ENCODE measurements at regions not wholly inside any gene's neighbourhood (a gene's known extent, or its start where the extent isn't known, plus 50 kb on each side); places are given as distances from the start of the nearest gene placed in this dataset.

GRCh38 chr10:111821871-111822270, 361.7 kb downstream of the GPAM start:
- intact Hi-C loops (cut with DNase I), result no loop called here
- TF ChIP-seq POLR2AphosphoS5 (IDR thresholded peaks at IDR 0.05) (peak in 3 of 4 donors; percentile 29 to 58 (median 50)), CTCF (IDR thresholded peaks at IDR 0.05) (no peak)
- Histone ChIP-seq H3K4me1 (peaks cover 0 to 37% (median 21%) of the 10 kb centered on the region in 4 donors), H3K36me3 (no peaks in the 10 kb centered on the region), H3K27me3 (no peaks in the 10 kb centered on the region), H3K4me3 (no peak overlapping the region), H3K27ac (peak overlapping the region in 3 of 4 donors; percentile 52 to 72 (median 72)), H3K9me3 (no peaks in the 10 kb centered on the region)
- WGBS, 2 donors, result 85 to 94% methylated on average over 2 of the region's 2 CpGs
- DNase-seq, result no peak

DNA sequence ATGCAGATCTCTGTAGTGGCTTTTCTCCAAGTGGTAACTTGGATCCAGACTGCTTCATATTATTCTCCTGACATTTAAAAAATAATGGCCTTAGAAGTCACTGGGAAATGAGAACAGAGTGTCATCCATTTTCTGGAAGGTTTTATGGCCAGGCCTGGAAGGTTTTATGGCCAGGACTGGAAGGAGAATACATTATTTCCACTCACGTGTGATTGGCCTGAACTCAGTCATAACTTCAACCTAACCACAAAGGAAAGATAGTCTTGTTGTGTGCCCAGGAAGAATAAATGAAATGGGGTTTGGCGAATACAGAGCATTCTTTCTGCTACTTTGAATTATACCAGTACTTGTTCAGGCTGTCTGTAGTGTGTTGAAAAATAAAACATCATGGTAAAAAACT, 360.9 kb downstream of the GPAM start:
- peaks cover 0 to 37% (median 21%) of the 10 kb centered on the region in 4 donors for H3K4me1 ChIP-seq
- H3K27me3 ChIP-seq, result no peaks in the 10 kb centered on the region
- no peak for DNase-seq
- no peak overlapping the region for H3K4me3 ChIP-seq
- intact Hi-C loops (cut with DNase I), result no loop called here
- no peaks in the 10 kb centered on the region for H3K36me3 ChIP-seq
- no peak for TF ChIP-seq CTCF (IDR thresholded peaks at IDR 0.05)
- TF ChIP-seq EP300 (IDR thresholded peaks at IDR 0.05), result peak in 2 of 4 donors; percentile 12 to 75
- peak; percentile 52 to 91 (median 80) for TF ChIP-seq POLR2AphosphoS5 (IDR thresholded peaks at IDR 0.05)
- peak overlapping the region in 3 of 4 donors; percentile 52 to 72 (median 72) for H3K27ac ChIP-seq
- H3K9me3 ChIP-seq, result no peaks in the 10 kb centered on the region
- 25 to 44% methylated on average over 2 of the region's 2 CpGs for WGBS, 2 donors

DNA sequence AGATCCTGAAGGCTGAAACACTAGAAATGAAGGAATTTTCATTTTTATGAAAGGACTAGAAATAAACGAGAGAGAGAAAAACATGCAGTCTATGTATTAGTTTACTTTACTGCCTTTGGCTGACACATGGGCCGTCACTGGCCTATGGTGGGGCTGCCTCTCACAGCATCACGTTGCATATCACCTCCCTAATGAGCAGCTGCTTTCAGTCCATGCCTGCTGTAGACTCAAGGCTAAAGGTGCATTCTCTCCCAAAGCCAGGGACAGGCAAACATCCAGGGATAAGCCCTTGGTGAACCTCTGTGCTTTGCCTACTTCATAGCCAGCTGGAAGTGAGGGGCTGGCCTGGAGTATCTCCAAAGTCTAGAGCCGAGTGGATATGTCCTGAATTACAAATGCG, 359.4 kb downstream of the GPAM start:
- H3K4me1 ChIP-seq, result peaks cover 0 to 39% (median 21%) of the 10 kb centered on the region in 4 donors
- H3K27ac ChIP-seq, result peak overlapping the region in 2 of 4 donors; percentile 20 to 72
- DNase-seq, result no peak
- H3K4me3 ChIP-seq, result no peak overlapping the region
- intact Hi-C loops (cut with DNase I), result no loop called here
- TF ChIP-seq POLR2A (IDR thresholded peaks at IDR 0.05), result no peak
- TF ChIP-seq CTCF (IDR thresholded peaks at IDR 0.05), result no peak
- no peak for TF ChIP-seq POLR2AphosphoS5 (IDR thresholded peaks at IDR 0.05)
- TF ChIP-seq EP300 (IDR thresholded peaks at IDR 0.05), result no peak
- H3K27me3 ChIP-seq, result no peaks in the 10 kb centered on the region
- no peaks in the 10 kb centered on the region for H3K36me3 ChIP-seq
- no peaks in the 10 kb centered on the region for H3K9me3 ChIP-seq
- 64 to 72% methylated on average over 5 of the region's 5 CpGs for WGBS, 2 donors

DNA sequence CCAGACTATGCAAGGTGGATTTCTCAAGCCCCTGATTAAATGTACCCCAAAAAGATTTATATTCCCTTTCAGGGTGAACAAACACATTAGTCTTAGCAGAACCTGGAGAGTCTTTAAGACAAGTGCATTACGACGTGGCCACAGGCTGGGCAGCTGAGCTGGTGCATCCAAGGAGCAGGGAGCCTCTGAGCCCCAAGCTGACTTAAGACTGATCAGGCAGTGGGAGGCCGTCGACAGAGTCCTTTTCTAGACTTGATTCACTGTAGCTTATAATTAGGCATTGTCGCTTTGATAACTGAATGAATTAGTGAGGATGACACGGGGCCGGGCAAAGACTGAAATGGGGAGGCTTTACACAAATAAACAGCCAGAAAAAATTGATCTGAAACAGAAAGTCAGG, 353.2 kb downstream of the GPAM start:
- intact Hi-C loops (cut with DNase I), result no loop called here
- Histone ChIP-seq H3K4me3 (no peak overlapping the region), H3K27me3 (no peaks in the 10 kb centered on the region), H3K27ac (peak overlapping the region in 2 of 4 donors; percentile 18 to 50), H3K4me1 (peaks cover 0 to 34% (median 23%) of the 10 kb centered on the region in 4 donors), H3K36me3 (no peaks in the 10 kb centered on the region), H3K9me3 (no peaks in the 10 kb centered on the region)
- TF ChIP-seq POLR2AphosphoS5 (IDR thresholded peaks at IDR 0.05), result no peak
- no peak for TF ChIP-seq POLR2A (IDR thresholded peaks at IDR 0.05)
- no peak for TF ChIP-seq EP300 (IDR thresholded peaks at IDR 0.05)
- no peak for TF ChIP-seq CTCF (IDR thresholded peaks at IDR 0.05)
- 71 to 74% methylated on average over 7 of the region's 7 CpGs for WGBS, 2 donors
- no peak for DNase-seq

- intact Hi-C loops (cut with DNase I), result no loop called here
- Histone ChIP-seq H3K36me3 (no peaks in the 10 kb centered on the region), H3K27ac (peak overlapping the region in 2 of 4 donors; percentile 18 to 50), H3K9me3 (no peaks in the 10 kb centered on the region), H3K4me3 (no peak overlapping the region), H3K4me1 (peaks cover 0 to 41% (median 29%) of the 10 kb centered on the region in 4 donors), H3K27me3 (no peaks in the 10 kb centered on the region)
- no peak for TF ChIP-seq CTCF (IDR thresholded peaks at IDR 0.05)
- TF ChIP-seq EP300 (IDR thresholded peaks at IDR 0.05), result no peak
- TF ChIP-seq POLR2AphosphoS5 (IDR thresholded peaks at IDR 0.05), result peak in 1 of 4 donors; percentile 1
- TF ChIP-seq POLR2A (IDR thresholded peaks at IDR 0.05), result no peak
- no peak for DNase-seq
- WGBS, 2 donors, result 70% methylated on average over 6 of the region's 6 CpGs
These were observed 352.5 kb downstream of the GPAM start for GRCh38 chr10:111831058-111831457.

Measured in sigmoid colon (tissue), 6 donors.